ENCODE measurements at regions not wholly inside any gene's neighbourhood (a gene's known extent, or its start where the extent isn't known, plus 50 kb on each side); places are given as distances from the start of the nearest gene placed in this dataset.

GRCh38 chr17:72302735-72303134, 181.9 kb downstream of the SOX9 start:
- no peak for DNase-seq (ENCODE audit: low read depth)

GRCh38 chr17:72303787-72304733, 183.2 kb downstream of the SOX9 start:
- no peak for DNase-seq (ENCODE audit: low read depth)

GRCh38 chr17:72304859-72305258, 184.0 kb downstream of the SOX9 start:
- no peak for DNase-seq (ENCODE audit: low read depth)

DNA sequence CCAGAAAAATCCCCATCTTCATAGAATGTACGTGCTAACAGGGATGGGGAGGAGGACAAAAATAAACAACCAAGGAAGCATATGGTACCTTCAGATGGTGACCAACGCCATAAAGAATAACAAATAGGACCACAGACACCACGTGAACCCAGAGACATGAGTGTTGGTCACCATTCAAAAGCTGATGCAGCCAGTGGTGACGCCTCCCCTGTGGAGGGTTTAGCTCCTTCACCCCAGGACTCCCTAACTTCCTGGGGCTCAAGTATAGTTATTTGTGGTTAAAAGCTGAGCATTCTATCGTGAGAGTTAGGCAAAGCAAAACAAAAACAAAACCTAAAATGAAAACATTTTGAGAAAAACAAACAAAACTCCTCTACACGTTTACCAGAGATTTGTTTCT, 184.7 kb downstream of the SOX9 start:
- DNase-seq (ENCODE audit: low read depth), result no peak

DNA sequence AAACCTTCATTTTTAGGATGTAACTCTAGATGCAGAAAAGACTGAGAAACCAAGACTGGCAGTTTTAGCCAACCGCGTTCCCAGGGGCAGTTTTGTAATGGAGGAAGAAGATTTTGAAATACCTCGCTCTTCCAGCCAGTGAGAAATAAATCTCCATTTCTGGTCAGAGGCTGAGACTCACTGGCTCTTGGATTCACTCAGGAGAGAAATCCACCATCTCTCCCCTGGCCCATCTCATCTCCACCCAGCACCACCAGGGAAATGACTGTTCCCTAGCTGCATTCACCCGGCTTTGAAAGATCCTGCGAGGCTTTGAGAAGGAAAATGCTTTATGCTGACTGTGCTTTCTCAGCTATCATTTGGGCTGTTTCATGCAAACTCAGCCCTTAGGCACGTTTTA, 185.2 kb downstream of the SOX9 start:
- no peak for DNase-seq (ENCODE audit: low read depth)

GRCh38 chr17:72307836-72308235, 187.0 kb downstream of the SOX9 start:
- DNase-seq (ENCODE audit: low read depth), result no peak

GRCh38 chr17:72308744-72309385, 188.0 kb downstream of the SOX9 start:
- no peak for DNase-seq (ENCODE audit: low read depth)

DNA sequence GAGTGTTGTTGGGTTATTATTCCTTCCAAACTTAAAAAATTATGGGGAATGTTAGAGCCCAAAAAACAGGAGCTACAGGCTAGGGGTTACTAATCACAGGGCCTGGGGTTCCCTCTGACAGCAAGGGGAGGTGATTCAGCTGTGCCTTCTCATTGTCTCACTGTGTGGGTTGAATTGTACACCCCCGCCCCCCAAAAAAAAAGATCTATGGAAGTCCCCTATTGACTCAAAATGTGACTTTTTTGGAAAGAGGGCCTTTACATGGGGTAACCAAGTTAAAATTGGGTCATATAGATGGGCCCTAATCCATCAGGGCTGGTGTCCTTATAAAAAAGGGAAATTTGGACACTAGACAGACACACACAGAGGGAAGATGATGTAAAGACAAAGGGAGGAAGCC, 190.2 kb downstream of the SOX9 start:
- DNase-seq (ENCODE audit: low read depth), result no peak

GRCh38 chr17:72315122-72315913, 194.5 kb downstream of the SOX9 start:
- DNase-seq (ENCODE audit: low read depth), result no peak

DNA sequence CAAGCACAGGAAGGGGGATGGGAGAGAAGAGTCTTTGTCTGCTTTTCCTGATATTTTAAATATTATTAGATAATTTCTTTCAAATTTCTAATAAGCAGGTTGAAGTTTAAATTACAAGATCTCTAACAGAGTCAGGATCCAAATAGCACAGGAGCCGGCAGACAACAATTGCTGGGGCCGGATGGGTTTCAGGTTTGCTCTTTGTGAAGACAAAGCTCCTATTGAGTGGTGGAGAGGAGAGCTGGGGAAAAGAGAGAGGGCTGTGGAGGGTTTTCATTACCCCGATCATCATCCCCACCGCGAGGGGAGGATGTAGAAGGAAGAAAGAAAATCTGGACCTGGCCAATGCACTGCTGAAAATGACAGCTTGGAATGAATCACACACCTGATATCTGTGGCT, 197.3 kb downstream of the SOX9 start:
- no peak for DNase-seq (ENCODE audit: low read depth)

DNA sequence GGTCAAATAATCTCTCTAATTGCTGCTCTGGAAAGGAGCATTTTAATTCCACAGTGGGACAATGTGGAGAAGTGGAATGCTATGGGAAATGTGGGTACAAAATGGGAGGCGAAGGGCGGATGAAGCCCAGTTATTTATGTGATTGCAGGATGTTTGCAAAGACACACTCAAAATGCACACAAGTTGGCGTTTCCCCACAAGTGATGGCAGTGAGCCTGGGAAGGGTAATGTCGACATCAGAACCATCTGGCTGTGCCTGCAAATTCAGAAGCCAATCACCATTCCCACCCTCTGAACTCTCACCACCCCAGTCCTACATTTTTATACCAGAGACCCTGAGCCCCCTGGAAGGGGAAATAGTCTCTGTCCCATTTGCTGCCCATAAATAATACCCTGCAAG, 201.1 kb downstream of the SOX9 start:
- no peak for DNase-seq (ENCODE audit: low read depth)

- DNase-seq (ENCODE audit: low read depth), result no peak
These were observed 211.5 kb downstream of the SOX9 start for GRCh38 chr17:72332367-72332766.

- DNase-seq (ENCODE audit: low read depth), result no peak
These were observed 212.8 kb downstream of the SOX9 start for GRCh38 chr17:72333570-72333969.

- DNase-seq (ENCODE audit: low read depth), result no peak
These were observed 213.4 kb downstream of the SOX9 start for GRCh38 chr17:72334205-72334604.

DNA sequence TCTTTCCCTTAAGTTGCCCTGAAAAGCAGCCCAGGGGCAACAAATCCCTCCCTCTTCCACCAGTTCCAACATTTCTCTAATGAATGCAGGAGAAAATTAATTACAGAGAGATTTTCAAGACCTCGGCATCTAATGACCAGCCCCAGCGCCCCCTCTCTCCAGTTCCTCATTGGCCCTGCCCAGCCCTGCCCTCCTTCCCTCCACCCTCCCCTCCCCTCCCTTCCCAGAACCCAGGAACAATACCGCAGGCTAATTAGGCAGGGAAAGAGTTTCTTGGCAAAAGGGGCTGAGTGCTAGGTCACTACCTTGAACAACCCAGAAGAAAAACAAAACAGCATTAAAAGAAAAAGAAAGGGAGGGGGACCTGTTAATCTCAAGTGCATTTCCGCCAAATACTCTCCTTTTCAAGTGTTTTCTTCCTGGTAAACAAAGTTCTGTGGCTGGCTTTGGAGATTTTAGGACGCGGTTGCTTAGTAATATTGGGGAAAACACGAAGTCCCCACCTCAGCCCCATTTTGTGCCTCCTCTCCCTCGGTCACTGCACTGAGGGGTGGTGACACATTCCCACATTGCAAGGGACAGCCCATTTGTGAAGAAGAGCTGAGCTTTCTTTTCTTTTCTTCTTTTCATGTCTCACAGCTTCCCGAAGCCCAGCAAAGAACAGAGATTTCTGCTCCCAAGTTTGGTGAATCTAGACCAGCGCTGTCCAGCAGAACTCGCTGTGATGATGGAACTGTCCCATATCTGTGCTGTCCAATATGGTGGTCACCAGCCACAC, 215.4 kb downstream of the SOX9 start:
- no peak for DNase-seq (ENCODE audit: low read depth)

GRCh38 chr17:72336804-72337070, 215.9 kb downstream of the SOX9 start:
- no peak for DNase-seq (ENCODE audit: low read depth)

- no peak for DNase-seq (ENCODE audit: low read depth)
These were observed 217.5 kb downstream of the SOX9 start for GRCh38 chr17:72338304-72338703.

DNA sequence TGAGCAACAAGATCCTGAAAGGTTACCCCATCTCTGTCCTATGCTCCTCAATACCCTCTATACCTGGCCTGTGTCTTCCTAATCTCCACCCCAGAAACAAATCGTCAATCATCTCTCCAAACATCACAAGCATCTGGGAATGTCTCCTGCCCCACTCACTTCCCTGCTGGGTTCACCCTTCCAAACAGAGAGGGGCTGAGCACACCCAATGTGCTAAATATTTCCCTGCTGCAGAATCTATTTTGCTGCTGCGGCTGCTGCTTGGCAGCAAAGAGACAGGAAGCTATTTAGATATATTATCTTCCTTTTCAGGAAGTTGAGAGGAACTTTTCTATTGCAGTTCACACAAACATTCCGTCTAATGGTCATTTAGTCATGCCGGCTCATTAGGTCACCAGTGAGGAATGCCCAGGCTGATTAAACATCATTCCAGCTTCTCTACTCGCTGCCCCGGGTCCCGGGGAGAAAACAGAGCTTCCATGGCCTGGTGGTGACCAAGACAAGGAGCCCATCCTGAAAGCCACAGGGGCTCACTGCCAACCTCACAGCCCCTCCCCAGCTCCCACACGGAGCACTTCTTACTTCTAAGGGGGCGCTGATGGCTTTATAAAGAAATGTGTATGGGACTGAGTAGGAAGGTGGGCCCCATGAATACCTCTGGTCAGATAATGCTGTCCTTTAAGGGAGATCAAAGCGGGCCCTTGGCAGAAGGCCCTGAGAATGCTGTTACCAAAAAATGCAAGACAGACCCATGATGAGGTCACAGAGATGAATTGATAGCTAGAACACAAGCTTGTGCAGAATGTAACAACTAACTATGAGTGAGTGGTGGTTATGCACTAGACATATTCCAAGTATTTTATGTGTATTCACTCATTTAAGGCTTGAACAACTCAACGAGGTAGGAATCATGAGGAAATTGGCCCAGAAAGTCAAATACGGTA, 218.3 kb downstream of the SOX9 start:
- DNase-seq (ENCODE audit: low read depth), result no peak

- no peak for DNase-seq (ENCODE audit: low read depth)
These were observed 220.0 kb downstream of the SOX9 start for GRCh38 chr17:72340836-72341235.

GRCh38 chr17:72342061-72342460, 221.2 kb downstream of the SOX9 start:
- no peak for DNase-seq (ENCODE audit: low read depth)
